GM19023 (cell line): ENCODE measurements at regions not wholly inside any gene's neighbourhood (a gene's known extent, or its start where the extent isn't known, plus 50 kb on each side); places are given as distances from the start of the nearest gene placed in this dataset.

Experiments
- ATAC-seq: cut with Tn5 transposase; IDR thresholded peaks from one replicate; pipeline ENCODE4 v1.9.1; 2021; ENCODE audit warnings: mild to moderate bottlenecking, moderate library complexity; ENCODE audit not compliant: unreplicated experiment

GRCh38 chr1:13878021-13878420 is 178.0 kb downstream of the PRDM2 start:
- no peak for ATAC-seq

GRCh38 chr1:13878451-13878850 is 178.5 kb downstream of the PRDM2 start:
- ATAC-seq = no peak

- no peak for ATAC-seq
Measured at GRCh38 chr1:13881385-13882088, 181.5 kb downstream of the PRDM2 start.

- ATAC-seq = no peak
Measured at GRCh38 chr1:13888351-13888986, 188.5 kb downstream of the PRDM2 start.

GRCh38 chr1:13889495-13889894 is 189.5 kb downstream of the PRDM2 start:
- no peak for ATAC-seq

GRCh38 chr1:13890766-13891165 is 190.8 kb downstream of the PRDM2 start:
- no peak for ATAC-seq

GRCh38 chr1:13892198-13892597 is 192.2 kb downstream of the PRDM2 start:
- no peak for ATAC-seq

- no peak for ATAC-seq
Measured at GRCh38 chr1:13892671-13893325, 192.8 kb downstream of the PRDM2 start.

GRCh38 chr1:13893409-13893821 is 193.4 kb downstream of the PRDM2 start:
- no peak for ATAC-seq

GRCh38 chr1:13896932-13897331 is 196.9 kb downstream of the PRDM2 start:
- no peak for ATAC-seq

- ATAC-seq = no peak
Measured at GRCh38 chr1:13898406-13898805, 198.4 kb downstream of the PRDM2 start.

- ATAC-seq = no peak
Measured at GRCh38 chr1:13899856-13900255, 199.9 kb downstream of the PRDM2 start.

- no peak for ATAC-seq
Measured at GRCh38 chr1:13900583-13900982, 200.6 kb downstream of the PRDM2 start.

GRCh38 chr1:13901039-13901438 is 201.1 kb downstream of the PRDM2 start:
- no peak for ATAC-seq

GRCh38 chr1:13901597-13901996 is 201.6 kb downstream of the PRDM2 start:
- no peak for ATAC-seq

- no peak for ATAC-seq
Measured at GRCh38 chr1:13908128-13908527, 208.1 kb downstream of the PRDM2 start.

GRCh38 chr1:13911697-13912619 is 212.0 kb downstream of the PRDM2 start:
- ATAC-seq = no peak

- ATAC-seq = no peak
Measured at GRCh38 chr1:13913396-13913795, 213.4 kb downstream of the PRDM2 start.

- no peak for ATAC-seq
Measured at GRCh38 chr1:13916530-13916929, 216.5 kb downstream of the PRDM2 start.

- no peak for ATAC-seq
Measured at GRCh38 chr1:13917607-13918006, 217.6 kb downstream of the PRDM2 start.

- no peak for ATAC-seq
Measured at GRCh38 chr1:13918862-13919261, 218.9 kb downstream of the PRDM2 start.
